Islet of Langerhans (tissue), 1 donor: ENCODE measurements at regions not wholly inside any gene's neighbourhood (a gene's known extent, or its start where the extent isn't known, plus 50 kb on each side); places are given as distances from the start of the nearest gene placed in this dataset.
"Not testable (repeated sequence)": the region's sequence is repeated elsewhere in the genome, so short reads cannot be mapped to it uniquely, and the experiment has no call there.

Experiments used
- FAIRE-seq: peaks from one replicate; lab custom pipeline; 2011; peaks lifted over from hg19 to GRCh38; lab: Jason Lieb, UNC

GRCh38 chr2:149789549-149789948 is 202.0 kb upstream of the MMADHC start:
- FAIRE-seq, result no peak

GRCh38 chr2:149787206-149787605 is 199.6 kb upstream of the MMADHC start:
- FAIRE-seq, result no peak

- no peak for FAIRE-seq
Measured at GRCh38 chr2:149783284-149783683, 195.7 kb upstream of the MMADHC start.

DNA sequence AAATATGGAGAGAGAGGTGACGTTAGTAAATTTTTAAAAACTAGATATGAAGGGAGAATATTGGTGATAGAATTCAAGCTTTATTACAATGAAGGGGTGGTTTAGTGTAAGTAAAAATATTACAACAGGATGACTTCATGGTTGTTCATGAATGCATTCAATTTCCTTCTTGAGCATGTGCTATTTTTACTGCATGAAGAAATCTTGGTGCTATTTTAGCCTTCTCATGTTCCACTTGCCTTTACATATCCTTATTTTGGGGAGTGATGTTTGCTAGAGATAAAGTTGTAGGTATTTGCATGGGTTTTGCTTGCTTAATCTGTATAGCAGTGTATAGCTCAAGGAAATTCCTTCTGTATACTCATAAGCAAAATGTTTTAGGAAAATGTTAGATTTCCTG is 195.0 kb upstream of the MMADHC start:
- FAIRE-seq, result no peak

GRCh38 chr2:149781263-149781808 is 193.8 kb upstream of the MMADHC start:
- no peak for FAIRE-seq

DNA sequence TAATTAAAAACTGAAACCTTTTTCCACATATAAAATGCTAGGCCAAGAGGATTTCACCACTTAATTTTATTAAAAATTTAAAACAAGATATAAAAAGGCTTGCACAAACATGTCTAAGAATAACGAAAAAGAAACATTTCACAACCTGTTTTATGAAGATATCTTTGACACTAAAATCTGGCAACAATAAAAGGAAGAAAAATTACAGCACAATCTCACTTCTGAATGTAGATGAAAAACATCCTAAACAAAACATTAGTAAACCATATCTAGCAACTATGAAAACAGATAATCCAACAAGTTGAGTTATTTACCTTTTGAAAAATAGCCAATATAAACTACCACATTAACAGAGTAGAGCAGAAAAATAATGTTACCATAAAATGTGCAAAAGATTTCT is 185.4 kb upstream of the MMADHC start:
- FAIRE-seq, result no peak

DNA sequence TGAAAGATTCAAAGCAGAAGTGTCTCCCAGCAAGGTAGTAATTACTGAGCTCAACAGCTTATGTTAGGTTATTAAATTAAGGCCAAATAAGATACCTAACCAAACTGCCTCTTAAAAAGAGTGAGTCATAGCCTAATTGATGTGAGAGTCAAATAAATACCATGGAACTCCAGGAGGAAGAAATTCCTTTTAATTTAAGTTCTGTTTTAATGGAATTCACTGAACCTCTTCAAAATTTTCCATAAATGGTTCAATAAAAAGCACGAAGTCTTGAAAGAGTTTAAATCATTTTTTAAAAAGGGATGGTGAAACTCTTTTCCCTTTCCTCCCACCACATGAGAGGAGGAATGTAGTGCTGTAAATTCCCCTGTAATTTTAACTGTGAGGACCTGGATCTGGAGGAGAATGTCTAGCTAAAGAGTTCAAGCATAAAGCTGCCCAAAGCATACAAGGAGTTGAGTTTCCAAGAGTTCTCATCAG is 180.8 kb upstream of the MMADHC start:
- FAIRE-seq, result peak; percentile 51

DNA sequence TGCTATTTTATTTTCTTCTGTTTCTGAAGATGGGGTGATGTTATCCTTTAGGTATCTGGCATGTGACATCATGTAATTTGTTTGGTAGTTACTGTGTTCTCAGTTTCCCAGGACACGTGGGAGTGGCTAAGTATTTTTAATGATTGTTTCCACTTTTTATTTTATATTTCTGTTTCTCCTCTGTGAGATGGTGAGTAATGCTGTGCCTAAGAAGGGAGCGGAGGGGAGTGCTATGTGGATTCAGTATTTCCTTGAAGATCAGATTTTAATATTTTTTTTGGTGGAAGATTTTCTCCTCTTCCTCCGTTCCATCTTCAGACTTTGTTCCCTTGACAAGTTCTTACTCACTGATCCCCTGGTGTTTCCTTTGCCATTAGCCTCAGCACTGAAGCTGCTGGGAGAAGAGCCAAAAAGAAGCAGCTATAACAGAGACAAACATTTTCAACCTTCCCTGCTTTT is 180.0 kb upstream of the MMADHC start:
- FAIRE-seq, result no peak

GRCh38 chr2:149766339-149766738 is 178.8 kb upstream of the MMADHC start:
- FAIRE-seq, result no peak

DNA sequence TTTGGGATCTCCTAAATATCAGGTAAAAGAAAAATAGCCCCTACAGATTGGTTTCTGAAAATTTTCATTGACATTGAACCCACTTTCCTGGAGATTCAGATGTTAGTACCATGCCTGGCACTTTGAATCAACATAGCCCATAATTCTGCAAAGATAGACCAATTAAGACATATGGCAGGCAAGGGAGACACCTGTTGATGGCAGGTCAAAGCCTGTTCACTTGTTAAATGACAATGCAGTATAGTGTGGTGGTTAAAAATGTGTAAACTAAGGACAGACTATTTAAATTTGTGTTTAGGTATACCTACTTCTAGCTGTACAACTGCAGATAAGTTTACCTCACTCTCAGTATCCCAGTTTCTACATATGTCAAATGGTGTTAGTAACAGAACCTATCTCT is 178.1 kb upstream of the MMADHC start:
- FAIRE-seq, result no peak

DNA sequence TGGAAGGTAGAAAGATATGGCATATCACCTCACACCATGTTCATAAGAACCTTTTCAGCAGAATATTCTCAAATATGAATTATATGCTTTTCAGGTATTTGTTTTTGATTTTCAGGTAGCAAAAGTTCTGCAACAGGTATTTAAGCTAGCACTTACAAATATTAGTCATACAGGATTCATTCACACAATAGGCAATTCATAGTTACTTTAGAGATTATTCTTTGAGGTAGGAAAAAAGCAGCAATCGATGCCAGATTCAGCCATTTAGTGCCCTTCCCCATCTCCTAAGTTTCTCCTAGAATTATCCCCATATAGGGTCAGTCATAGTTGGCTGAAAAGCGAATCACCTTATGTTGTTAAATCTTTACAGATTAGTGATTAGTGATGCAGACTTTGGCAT is 177.4 kb upstream of the MMADHC start:
- no peak for FAIRE-seq

DNA sequence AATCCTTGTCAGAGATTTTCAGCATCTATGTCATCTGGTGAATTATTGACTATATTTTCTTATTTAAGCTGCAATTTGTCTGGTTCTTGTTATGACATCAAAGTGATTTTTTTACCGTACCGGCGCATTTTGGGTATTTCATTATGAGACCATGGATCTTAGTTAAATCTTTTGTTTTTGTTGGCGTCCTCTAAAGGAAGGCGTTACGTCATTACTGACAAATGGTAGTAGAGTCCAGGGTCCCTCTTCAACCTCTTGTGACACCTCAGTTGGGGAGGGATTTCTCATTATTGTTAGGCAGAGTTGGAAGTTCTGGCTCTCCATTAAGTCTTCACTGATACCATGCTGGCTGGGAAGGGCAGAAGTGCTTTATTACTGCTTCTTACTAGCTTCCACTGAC is 175.8 kb upstream of the MMADHC start:
- no peak for FAIRE-seq

DNA sequence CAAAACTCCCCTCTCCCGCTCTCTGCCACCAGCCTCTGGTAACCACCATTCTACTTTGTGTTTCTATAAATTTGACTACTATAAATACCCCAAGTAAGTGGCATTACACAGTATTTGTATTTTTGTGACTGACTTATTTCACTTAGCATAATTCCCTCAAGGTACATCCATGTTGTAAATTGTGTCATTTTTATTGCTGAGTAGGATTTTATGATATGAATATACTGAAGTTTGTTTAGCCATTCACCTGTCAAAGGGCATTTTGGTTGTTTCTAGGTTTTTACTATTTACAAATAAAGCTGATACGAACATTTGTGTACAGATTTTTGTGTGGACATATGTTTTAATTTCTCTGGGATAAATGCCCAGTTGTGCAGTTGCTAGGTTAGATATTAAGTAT is 174.0 kb upstream of the MMADHC start:
- FAIRE-seq, result no peak

DNA sequence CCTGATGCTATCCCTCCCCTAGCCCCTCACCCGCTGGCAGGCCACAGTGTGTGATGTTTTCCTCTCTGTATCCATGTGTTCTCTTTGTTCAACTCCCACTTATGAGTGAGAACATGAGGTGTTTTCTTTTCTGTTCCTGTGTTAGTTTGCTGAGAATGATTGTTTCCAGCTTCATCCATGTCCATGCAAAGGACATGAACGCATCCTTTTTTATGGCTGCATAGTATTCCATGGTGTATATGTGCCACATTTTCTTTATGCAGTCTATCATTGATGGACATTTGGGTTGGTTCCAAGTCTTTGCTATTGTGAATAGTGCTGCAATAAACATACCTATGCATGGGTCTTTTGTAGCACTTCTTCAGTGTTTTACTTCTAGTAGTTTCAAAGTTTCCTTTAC is 171.8 kb upstream of the MMADHC start:
- not testable (repeated sequence) for FAIRE-seq

DNA sequence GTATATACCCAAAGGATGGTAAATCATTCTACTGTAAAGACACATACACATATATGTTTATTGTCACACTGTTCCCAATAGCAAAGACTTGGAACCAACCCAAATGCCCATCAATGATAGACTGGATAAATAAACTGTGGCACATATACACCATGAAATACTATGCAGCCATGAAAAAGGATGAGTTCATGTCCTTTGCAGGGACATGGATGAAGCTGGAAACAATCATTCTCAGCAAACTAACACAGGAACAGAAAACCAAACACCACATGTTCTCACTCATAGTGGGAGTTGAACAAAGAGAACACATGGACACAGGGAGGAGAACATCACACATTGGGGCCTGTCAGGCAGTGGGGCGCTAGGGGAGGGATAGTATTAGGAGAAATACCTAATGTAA is 167.1 kb upstream of the MMADHC start:
- FAIRE-seq, result not testable (repeated sequence)

DNA sequence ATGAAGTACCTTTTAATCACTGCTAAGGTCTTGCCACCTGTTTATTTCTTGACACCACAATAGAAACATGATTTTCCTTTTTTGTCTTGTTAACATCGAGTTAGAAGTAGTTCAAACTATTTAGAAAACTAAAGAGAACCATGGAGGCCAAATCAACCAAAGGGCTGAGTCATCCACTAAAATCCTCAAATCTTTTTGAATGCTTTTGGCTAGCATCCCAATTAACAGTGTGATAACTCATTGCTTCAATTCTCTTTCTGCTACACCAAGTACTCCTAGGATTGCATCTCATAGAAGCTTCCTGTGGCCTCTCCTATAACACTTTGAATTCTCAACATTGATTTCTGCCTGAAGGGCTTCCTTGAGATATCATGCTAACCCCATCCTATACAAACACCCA is 159.9 kb upstream of the MMADHC start:
- no peak for FAIRE-seq

DNA sequence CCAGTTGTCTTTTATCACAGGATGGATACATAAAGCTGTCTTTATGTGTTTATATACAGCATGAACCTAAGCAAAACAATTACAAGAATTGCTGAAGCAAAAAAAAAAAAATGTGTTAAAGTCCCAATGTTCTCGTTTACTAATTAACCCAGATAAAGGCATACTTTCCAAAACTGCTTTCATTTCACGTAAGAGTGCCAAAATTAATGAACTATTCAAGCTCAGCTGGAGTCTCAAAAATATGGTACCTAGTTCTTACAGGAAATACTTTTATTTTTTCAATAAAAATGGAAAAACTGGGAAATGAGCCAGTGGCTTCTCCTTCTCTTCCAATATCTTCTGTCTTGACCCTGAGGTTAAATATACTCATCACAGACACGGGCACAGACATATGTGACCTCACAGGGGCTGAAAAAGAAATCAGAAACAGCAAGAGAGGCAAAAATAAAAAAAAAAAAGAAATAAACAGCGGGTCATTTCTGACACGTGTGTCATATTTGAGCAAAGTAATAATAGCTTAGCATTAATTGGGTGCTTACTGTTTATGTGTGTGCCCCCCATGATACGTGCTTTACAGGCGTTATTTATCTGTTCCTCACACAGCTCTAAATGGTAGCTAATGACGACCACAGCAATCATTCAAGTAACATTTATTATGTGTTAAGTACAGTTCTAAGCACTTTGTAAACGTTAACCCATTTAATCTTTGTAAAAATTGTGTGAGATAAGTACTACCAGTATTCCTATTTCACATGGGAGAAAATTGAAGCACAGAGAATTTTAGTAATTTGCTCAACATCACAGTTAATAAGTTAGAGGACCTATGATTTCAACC is 158.0 kb upstream of the MMADHC start:
- FAIRE-seq, result no peak

DNA sequence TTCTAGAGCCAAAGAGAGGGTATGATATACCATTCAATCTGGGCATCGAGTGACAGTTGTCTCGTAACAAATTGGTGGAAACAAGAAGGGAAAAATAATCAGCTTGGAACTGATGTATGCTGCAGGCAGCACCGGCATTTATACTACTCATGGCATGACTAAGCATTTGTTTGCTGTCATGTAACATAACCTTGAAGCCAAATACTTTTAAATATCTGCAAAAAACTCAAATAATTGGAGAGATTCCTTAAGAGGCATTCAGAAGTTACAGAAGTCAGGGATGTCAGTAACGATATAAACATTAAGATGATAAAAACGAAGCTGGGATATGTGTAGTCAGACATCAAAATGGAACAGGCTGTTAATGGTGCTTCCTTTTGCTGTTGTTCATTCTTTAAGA is 157.3 kb upstream of the MMADHC start:
- no peak for FAIRE-seq

DNA sequence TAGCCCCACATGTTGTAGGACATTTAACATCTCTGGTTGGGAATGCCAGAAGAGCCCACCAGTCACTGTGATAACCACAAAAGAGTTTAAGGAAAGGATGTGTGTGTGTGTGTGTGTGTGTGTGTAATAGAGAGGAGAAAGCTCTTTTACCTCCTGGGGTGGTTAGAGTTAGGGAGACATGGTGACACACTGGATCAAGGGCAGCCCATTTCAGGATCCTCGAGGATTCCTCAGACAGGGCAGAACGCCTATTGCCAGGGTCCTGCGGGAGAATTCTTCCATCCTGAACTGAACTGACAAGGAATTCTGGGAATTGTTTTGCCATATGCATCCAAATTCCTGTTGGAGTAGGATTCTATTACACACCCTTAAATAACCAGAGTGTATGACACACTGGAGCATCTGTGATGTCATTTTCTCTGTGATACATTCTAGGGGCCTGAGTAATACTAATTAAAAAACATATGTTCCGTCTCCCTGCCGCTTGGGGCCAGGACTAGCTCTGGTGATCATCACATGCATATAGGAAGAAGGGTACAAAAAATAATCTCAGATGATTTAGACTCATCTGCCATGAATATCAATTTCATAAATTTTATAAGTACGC is 156.4 kb upstream of the MMADHC start:
- FAIRE-seq, result no peak

- FAIRE-seq, result no peak
Measured at GRCh38 chr2:149741646-149742045, 154.1 kb upstream of the MMADHC start.

- no peak for FAIRE-seq
Measured at GRCh38 chr2:149740490-149740889, 152.9 kb upstream of the MMADHC start.

- no peak for FAIRE-seq
Measured at GRCh38 chr2:149739883-149740265, 152.3 kb upstream of the MMADHC start.

GRCh38 chr2:149739171-149739882 is 151.8 kb upstream of the MMADHC start:
- FAIRE-seq, result no peak
